Lower leg skin (tissue), 4 donors: ENCODE measurements at regions not wholly inside any gene's neighbourhood (a gene's known extent, or its start where the extent isn't known, plus 50 kb on each side); places are given as distances from the start of the nearest gene placed in this dataset.
"Not testable (repeated sequence)": the region's sequence is repeated elsewhere in the genome, so short reads cannot be mapped to it uniquely, and the experiment has no call there.

ENCODE experiments used
- DNase-seq, 2 donors: peaks; one replicate each; pipeline ENCODE4 v3.0.0-alpha.2; 2019; ENCODE audit warnings: low spot score in 2 of 2
- H3K4me3 ChIP-seq: fragments of 200-600 bp; sonication (generic); 2 replicates; pipeline ENCODE4 v1.5.1; 2017; ENCODE audit warnings: mild to moderate bottlenecking, low read depth; ENCODE audit not compliant: poor library complexity, severe bottlenecking
- CTCF ChIP-seq, 3 donors: fragments of 450-650 bp; IDR thresholded peaks; one replicate each; pipeline ENCODE4 v1.5.1; 2016; ENCODE audit warnings: antibody characterized with exemption in 3 of 3, mild to moderate bottlenecking in 3 of 3, moderate library complexity in 2 of 3
- POLR2A ChIP-seq, 2 donors: fragments of 450-650 bp; IDR thresholded peaks; one replicate each; pipeline ENCODE4 v1.6.1; 2016 to 2017; ENCODE audit warnings: antibody characterized with exemption in 2 of 2, mild to moderate bottlenecking in 1 of 2, moderate library complexity in 1 of 2
- WGBS, 2 donors: methylation state at CpG; one replicate each; pipeline ENCODE4 v1.1.5; 2018; 5-methylcytosine and 5-hydroxymethylcytosine counted together
- intact Hi-C: fragments of 100-400 bp; cut with DNase I; formaldehyde crosslinking; loops from one replicate; pipeline ENCODE4 v1.15.0; 2023; ENCODE audit warnings: low total_unique reads

GRCh38 chr4:148540622-148541326, 98.6 kb upstream of the NR3C2 start:
- intact Hi-C loops, result no loop called here
- 60 to 91% methylated on average over 4 of the region's 4 CpGs for WGBS, 2 donors
- DNase-seq, result no peak
- TF ChIP-seq CTCF (IDR thresholded peaks at IDR 0.05) (no peak), POLR2A (IDR thresholded peaks at IDR 0.05) (no peak)
- no peak overlapping the region for H3K4me3 ChIP-seq

- no peak overlapping the region for H3K4me3 ChIP-seq
- TF ChIP-seq POLR2A (IDR thresholded peaks at IDR 0.05), result no peak
- no peak for TF ChIP-seq CTCF (IDR thresholded peaks at IDR 0.05)
- WGBS, 2 donors, result 80 to 90% methylated on average over 3 of the region's 3 CpGs
- no peak for DNase-seq
- intact Hi-C loops, result no loop called here
Observed at GRCh38 chr4:148539387-148539786, 97.2 kb upstream of the NR3C2 start.

- intact Hi-C loops, DNase-seq, H3K4me3 ChIP-seq: not testable (repeated sequence)
- 89 to 92% methylated on average over 1 of the region's 1 CpG for WGBS, 2 donors
Observed at GRCh38 chr4:148533851-148534250, 91.6 kb upstream of the NR3C2 start.

GRCh38 chr4:148530114-148530513, 87.9 kb upstream of the NR3C2 start:
- H3K4me3 ChIP-seq, result no peak overlapping the region
- no peak for DNase-seq
- TF ChIP-seq POLR2A (IDR thresholded peaks at IDR 0.05) (no peak), CTCF (IDR thresholded peaks at IDR 0.05) (no peak)
- intact Hi-C loops, result no loop called here

DNA sequence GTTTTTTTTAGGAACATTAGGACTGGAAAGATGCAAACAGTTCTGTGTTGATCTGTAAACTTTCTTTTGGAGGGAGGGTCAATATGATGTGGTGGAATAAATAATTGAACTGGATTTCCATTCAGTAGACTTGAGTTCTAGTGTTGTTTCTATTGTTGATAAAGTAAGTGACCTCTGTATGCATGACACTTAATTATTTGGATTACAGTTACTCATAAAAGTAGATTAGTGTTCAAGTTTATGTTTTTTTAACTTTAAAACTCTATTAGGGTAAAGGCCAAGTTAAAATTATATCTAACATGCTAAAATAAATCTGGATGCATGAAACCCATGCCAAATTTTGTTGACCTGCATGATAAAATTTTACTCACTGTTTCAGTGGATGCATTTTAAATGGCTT, 85.4 kb upstream of the NR3C2 start:
- no peak overlapping the region for H3K4me3 ChIP-seq
- intact Hi-C loops, result no loop called here
- DNase-seq, result no peak
- TF ChIP-seq POLR2A (IDR thresholded peaks at IDR 0.05), result no peak
- no peak for TF ChIP-seq CTCF (IDR thresholded peaks at IDR 0.05)

DNA sequence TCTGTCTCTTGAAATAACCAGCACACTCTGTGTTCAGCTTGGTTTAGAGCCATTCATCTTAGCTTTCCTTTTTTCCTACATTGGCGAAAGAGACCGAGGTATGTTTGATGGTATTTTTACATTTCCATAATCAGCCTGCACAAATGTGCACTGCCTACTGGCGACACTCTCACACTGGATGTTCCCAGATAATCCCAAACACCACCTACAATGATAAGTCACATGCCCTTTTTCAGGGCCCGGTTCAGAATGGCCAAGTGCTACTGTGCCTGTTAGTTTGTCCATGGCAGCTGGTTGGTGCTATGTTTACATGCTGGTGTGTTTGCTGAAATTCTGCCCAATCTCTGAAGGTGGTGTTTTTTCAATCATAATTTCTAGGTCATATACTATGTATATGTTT, 80.8 kb upstream of the NR3C2 start:
- 89 to 93% methylated on average over 4 of the region's 4 CpGs for WGBS, 2 donors
- intact Hi-C loops, result no loop called here
- no peak for DNase-seq
- TF ChIP-seq POLR2A (IDR thresholded peaks at IDR 0.05), result no peak
- no peak for TF ChIP-seq CTCF (IDR thresholded peaks at IDR 0.05)
- H3K4me3 ChIP-seq, result no peak overlapping the region
